K562 (cell line): ENCODE measurements at regions not wholly inside any gene's neighbourhood (a gene's known extent, or its start where the extent isn't known, plus 50 kb on each side); places are given as distances from the start of the nearest gene placed in this dataset.

Experiments
- KDM5B ChIP-seq: fragments of 200-600 bp; sonication (generic); IDR thresholded peaks from 2 replicates; pipeline ENCODE4 v1.6.1; 2012; ENCODE audit warnings: low read depth, mild to moderate bottlenecking, moderate library complexity, low read length, control low read depth, inconsistent platforms; ENCODE audit not compliant: insufficient replicate concordance
- PCBP1 ChIP-seq: fragments of 200-400 bp; formaldehyde crosslinking; IDR thresholded peaks from 2 replicates; pipeline ENCODE4 v1.6.1; 2018; ENCODE audit warnings: mild to moderate bottlenecking, low read depth, low read length; ENCODE audit not compliant: poor library complexity, severe bottlenecking
- PTBP1 ChIP-seq: fragments of 200-400 bp; formaldehyde crosslinking; IDR thresholded peaks from 2 replicates; pipeline ENCODE4 v1.6.1; 2017; ENCODE audit warnings: low read depth, low read length
- TF ChIP-seq, protein P1 (sequence below): sonication (generic); formaldehyde crosslinking; IDR thresholded peaks from 2 replicates; pipeline ENCODE4 v1.8.1; 2023; ENCODE audit warnings: mild to moderate bottlenecking, missing genetic modification reagents
- TF ChIP-seq, protein P2 (sequence below), 3 experiments: IDR thresholded peaks in 2 of 3; conservative IDR thresholded peaks in 1 of 3; 2 replicates each; pipeline ENCODE4 v1.5.1; 2011 to 2012; ENCODE audit warnings: low read length in 3 of 3, mild to moderate bottlenecking in 3 of 3, control low read depth in 2 of 3, improper control_type of control experiment in 1 of 3, inconsistent platforms in 1 of 3, low read depth in 1 of 3, mixed read lengths in 1 of 3, moderate library complexity in 1 of 3; ENCODE audit not compliant: insufficient read depth in 2 of 3
- TF ChIP-seq, protein P3 (sequence below): fragments of 250-450 bp; sonication (Bioruptor Pico); IDR thresholded peaks from 2 replicates; pipeline ENCODE4 v1.8.0; 2022; ENCODE audit warnings: moderate library complexity, mild to moderate bottlenecking, inconsistent platforms

DNA sequence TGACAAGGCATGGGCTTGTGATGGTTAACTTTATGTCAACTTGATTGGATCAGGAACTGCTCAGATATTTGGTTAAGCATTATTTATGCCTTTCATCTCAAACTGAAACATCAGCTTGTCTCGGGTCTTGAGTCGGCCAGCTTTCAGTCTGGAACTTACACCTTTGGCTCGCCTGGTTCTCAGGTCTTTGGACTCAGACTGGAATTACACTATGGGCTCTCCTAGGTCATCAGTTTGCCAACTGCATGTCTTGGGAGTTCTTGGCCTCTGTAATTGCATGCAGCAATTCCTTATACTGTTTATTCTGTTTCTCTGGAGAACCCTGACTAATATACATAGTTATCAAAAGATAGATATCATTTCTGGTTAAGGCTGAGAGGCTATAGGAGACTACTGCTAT, 653.7 kb downstream of the ADGRL2 start:
- TF ChIP-seq, protein P1, sequence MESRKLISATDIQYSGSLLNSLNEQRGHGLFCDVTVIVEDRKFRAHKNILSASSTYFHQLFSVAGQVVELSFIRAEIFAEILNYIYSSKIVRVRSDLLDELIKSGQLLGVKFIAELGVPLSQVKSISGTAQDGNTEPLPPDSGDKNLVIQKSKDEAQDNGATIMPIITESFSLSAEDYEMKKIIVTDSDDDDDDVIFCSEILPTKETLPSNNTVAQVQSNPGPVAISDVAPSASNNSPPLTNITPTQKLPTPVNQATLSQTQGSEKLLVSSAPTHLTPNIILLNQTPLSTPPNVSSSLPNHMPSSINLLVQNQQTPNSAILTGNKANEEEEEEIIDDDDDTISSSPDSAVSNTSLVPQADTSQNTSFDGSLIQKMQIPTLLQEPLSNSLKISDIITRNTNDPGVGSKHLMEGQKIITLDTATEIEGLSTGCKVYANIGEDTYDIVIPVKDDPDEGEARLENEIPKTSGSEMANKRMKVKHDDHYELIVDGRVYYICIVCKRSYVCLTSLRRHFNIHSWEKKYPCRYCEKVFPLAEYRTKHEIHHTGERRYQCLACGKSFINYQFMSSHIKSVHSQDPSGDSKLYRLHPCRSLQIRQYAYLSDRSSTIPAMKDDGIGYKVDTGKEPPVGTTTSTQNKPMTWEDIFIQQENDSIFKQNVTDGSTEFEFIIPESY (CRISPR knock-in tag), result no peak
- TF ChIP-seq, protein P2, sequence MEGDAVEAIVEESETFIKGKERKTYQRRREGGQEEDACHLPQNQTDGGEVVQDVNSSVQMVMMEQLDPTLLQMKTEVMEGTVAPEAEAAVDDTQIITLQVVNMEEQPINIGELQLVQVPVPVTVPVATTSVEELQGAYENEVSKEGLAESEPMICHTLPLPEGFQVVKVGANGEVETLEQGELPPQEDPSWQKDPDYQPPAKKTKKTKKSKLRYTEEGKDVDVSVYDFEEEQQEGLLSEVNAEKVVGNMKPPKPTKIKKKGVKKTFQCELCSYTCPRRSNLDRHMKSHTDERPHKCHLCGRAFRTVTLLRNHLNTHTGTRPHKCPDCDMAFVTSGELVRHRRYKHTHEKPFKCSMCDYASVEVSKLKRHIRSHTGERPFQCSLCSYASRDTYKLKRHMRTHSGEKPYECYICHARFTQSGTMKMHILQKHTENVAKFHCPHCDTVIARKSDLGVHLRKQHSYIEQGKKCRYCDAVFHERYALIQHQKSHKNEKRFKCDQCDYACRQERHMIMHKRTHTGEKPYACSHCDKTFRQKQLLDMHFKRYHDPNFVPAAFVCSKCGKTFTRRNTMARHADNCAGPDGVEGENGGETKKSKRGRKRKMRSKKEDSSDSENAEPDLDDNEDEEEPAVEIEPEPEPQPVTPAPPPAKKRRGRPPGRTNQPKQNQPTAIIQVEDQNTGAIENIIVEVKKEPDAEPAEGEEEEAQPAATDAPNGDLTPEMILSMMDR (IDR thresholded peaks at IDR 0.05 in 2 of 3, conservative IDR thresholded peaks at IDR 0.05 in 1 of 3; ENCODE audit: insufficient read depth in 2 of 3, low read depth in 1 of 3, low read length in 3 of 3), result no peak
- TF ChIP-seq PTBP1 (no peak), KDM5B (no peak), PCBP1 (no peak)
- TF ChIP-seq, protein P3, sequence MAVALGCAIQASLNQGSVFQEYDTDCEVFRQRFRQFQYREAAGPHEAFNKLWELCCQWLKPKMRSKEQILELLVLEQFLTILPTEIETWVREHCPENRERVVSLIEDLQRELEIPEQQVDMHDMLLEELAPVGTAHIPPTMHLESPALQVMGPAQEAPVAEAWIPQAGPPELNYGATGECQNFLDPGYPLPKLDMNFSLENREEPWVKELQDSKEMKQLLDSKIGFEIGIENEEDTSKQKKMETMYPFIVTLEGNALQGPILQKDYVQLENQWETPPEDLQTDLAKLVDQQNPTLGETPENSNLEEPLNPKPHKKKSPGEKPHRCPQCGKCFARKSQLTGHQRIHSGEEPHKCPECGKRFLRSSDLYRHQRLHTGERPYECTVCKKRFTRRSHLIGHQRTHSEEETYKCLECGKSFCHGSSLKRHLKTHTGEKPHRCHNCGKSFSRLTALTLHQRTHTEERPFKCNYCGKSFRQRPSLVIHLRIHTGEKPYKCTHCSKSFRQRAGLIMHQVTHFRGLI (CRISPR knock-in tag), result no peak
